Activated CD4-positive, CD25-positive, alpha-beta regulatory T cell treated with anti-CD3 and anti-CD28 coated beads, Interleukin-2, amount 50 U/mL, for 24 hours (primary cell): ENCODE measurements at regions not wholly inside any gene's neighbourhood (a gene's known extent, or its start where the extent isn't known, plus 50 kb on each side); places are given as distances from the start of the nearest gene placed in this dataset.
"Not testable (repeated sequence)": the region's sequence is repeated elsewhere in the genome, so short reads cannot be mapped to it uniquely, and the experiment has no call there.

Experiments used
- ATAC-seq, 2 donors: fragments of 150-1000 bp; cut with Tn5 transposase; one replicate each; pipeline ENCODE4 v1.10.0; 2021; ENCODE audit warnings: mild to moderate bottlenecking in 1 of 2, moderate library complexity in 1 of 2

DNA sequence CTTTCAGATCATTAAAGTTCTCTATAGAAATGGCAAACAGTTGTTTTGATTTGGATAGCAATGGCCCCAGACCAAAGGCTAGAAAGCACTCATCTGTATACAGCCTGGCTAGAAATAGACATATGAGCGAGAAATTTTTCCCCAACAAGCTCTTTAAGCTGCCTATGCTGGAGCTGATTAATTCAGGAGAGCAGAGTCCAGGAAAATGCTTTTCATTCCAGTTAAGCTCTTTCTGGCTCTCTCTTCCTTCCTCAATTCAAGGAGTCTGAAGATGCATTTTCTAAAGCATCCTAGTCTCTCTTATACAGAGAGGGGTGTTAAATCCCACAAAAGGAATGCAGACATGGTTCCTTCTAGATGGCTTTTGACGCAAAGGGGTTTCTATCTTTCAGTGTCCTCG, 141.7 kb upstream of the RAI2 start:
- no peak for ATAC-seq

GRCh38 chrX:17994429-17994828, 133.3 kb upstream of the RAI2 start:
- ATAC-seq = no peak

DNA sequence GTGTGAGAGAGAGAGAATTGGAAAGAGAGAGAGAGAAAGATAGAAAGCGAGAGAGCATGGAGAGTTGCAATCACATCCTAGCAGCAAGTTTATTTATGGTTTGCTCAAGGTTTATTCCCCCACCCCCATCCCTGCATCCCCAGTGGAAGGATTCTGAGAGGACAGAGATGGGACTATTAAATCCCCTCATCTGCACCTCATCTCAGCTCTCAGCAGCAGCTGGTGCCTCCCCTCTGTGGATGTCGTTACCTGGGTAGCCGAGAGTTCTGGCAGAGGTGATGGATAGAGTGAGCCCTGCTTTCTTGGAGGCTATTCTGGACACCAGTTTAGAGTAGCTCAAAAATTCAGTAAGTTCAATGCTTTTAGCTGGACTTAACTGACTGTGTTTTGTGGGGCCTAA, 132.0 kb upstream of the RAI2 start:
- ATAC-seq = no peak

DNA sequence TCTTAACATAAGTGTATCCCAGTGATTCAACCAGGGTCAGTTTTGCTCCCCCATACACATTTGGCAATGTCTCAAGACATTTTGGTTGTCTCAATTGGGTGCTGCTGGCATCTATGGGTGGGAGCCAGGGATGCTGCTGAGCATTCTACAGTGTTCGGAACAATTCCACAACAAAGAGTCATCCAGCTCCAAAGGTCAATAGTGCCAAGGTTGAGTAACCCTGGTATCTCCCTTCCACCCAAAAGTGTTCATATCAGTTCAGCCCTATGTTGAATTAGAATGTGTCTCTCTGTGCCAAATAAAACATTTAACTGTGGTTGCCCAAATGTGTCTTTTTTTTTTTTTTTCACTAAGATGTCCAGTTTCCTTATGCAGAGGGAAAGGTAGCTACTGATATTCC, 129.4 kb upstream of the RAI2 start:
- ATAC-seq = no peak

- ATAC-seq = peak; percentile 17 to 44
Measured at GRCh38 chrX:17987783-17988182, 126.7 kb upstream of the RAI2 start.

DNA sequence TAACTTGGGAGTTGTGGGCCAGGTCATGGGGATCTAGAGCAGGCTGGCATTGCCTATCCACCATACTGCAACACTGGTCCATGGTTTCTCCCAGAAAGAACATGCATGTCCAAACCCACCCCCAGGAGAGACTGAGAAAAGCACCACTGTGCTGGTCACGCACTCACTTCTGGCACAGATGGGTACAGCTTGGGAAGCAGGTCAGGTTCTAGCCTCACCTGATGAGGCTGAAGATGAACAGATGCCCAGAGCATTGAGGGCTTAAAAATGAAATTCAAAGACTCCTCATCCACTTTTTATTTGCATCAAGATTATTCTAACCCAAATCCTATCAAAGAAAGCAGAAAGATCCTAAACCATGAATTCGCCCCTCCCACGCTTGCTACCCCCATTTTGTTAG, 125.9 kb upstream of the RAI2 start:
- ATAC-seq = no peak

DNA sequence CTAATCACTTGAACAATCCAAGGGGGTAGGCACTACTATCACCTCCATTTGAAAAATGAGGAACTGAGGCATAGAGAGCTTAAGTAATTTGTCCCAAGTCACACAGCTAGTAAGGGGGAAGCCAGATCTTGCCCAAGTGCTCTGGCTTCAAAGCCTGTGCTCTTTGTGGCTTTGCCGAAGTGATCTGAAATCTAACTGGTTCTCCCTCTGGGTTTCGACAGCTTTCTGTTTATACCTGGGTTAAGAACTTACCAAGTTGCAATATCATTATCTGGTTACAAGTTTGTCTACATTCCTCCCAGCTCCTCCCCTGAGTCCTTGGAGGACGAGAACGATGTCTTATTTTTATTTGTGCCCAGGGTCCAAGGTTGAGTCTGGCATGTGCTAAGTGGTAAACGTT, 125.3 kb upstream of the RAI2 start:
- no peak for ATAC-seq

DNA sequence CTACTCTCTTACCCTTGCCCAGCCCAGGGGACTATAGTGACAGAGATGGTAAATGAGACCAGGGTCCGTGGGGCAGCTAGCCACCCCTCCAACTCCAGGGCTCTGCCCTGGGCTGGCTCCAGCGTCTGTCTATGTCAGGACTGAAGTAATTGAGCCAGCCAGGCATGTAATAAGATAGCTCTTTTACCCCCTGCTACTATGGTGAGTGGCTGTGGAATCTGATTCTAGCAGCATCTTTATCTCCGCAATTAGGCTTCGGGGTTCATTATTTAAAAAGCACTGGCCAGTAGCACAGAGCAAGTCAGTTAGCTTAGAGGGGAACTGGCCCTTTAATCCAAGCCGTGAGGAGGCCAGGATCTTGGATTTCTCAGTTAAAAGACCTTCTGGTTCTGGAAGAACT, 123.3 kb upstream of the RAI2 start:
- no peak for ATAC-seq

- no peak for ATAC-seq
Measured at GRCh38 chrX:17983389-17983788, 122.3 kb upstream of the RAI2 start.

GRCh38 chrX:17977696-17978095, 116.6 kb upstream of the RAI2 start:
- no peak for ATAC-seq

DNA sequence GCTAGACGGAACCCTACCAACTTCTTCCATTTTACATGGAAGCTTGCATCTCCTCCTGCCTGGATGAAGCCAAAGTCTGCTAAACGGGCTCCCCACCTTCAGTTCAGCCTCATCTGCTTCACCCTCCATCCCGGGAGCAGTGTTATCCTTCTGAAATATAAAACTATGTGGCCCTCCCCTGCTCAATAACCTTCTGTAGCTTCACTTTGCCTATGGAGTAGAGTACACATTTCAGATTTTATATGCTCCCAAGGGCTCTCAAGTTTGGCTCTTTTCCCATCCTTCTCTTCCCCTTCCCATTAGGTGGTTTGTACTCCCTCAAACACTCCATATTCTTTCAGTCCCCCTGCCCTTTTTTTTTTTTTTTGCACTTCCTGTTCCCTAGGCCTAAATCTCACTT, 115.9 kb upstream of the RAI2 start:
- ATAC-seq = no peak

DNA sequence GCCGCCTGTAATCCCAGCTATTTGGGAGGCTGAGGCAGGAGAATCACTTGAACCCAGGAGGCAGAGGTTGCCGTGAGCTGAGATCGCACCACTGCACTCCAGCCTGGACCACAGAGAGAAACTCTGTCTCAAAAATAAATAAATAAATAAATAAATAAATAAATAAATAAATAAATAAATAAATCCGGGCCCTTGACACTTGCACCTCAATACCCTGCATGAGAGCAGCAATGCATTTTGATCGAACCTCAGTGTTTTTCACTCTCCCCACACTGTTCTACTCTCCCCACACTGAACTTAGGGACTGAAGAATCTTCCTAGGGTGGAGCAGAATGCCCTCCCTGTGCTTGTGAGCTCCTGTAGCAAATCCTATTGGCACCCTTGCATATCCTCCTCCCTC, 114.3 kb upstream of the RAI2 start:
- not testable (repeated sequence) for ATAC-seq

DNA sequence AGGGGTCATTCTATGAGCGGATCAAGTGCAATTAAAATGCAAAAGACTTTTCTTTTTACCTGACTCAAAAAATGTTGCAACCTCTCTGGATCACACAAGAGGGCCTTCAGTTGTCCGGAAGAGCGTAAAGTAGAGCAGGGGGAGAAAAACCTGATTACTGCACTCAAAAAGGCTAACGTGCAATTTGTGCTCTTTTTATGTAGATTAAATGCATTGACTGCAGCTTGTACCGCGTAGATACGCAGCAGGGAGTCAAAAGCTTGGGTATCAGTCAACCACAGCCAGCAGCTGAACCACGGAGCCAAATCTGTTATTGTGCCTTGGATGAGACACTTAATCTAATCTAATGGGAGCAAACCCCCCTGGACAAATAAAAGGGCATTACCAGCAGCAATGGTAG, 107.3 kb upstream of the RAI2 start:
- ATAC-seq = no peak

DNA sequence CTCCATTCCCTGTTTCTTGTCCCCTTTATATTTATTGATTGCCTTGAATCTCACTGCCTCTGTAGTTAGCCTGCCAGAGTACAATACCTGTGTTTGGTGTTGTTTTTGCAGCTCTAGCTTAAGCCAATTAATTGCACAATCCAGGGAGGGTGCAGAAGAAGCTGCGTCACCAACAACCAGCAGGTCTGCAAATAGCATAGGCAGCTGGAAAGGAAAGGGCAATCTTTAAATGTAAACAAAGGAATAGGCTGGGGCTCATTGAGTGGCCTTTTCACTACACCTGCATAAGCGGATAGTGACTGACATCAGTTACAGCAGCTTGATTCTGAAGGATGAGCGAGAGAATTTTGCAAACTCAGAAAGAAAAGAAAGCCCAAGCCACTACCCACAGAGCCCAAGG, 106.8 kb upstream of the RAI2 start:
- ATAC-seq = no peak

- ATAC-seq = no peak
Measured at GRCh38 chrX:17964871-17965270, 103.8 kb upstream of the RAI2 start.

- no peak for ATAC-seq
Measured at GRCh38 chrX:17960891-17961290, 99.8 kb upstream of the RAI2 start.

GRCh38 chrX:17944833-17945497, 83.9 kb upstream of the RAI2 start:
- ATAC-seq = no peak

DNA sequence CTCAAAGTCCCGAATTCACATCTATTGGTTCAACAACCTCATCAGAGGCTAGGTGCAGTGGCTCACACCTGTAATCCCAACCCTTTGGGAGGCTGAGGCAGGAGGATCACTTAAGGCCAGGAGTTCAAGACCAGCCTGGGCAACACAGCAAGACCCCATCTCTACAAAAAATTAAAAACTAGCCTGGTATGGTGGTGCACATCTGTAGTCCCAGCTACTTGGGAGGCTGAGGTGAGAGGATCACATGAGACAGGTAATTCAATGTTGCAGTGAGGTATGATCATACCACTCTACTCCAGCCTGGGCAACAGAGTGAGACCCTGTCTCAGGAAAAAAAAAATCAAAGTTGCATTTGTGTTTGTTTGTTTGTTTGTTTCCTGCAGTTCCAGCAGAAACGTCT, 80.1 kb upstream of the RAI2 start:
- not testable (repeated sequence) for ATAC-seq

GRCh38 chrX:17939724-17940123, 78.6 kb upstream of the RAI2 start:
- no peak for ATAC-seq

DNA sequence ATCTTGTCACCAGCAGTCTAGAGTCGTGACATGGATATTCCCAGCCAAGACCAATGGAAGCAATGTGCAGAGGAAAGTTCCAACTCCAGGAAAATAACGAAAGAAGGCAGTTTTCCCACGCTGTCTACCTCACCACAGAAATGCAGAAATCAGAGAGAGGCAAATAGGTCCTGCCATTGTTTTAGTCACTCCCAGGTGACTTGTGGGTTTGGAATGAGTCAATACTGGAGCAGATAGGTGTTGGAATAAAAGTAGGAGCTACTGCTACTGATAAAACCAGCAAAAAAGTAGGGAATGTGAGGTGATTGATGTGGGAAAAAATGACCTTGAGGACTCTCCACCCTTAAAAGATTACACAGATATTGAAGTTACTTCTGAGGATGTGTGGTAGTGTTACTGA, 72.8 kb upstream of the RAI2 start:
- ATAC-seq = no peak

DNA sequence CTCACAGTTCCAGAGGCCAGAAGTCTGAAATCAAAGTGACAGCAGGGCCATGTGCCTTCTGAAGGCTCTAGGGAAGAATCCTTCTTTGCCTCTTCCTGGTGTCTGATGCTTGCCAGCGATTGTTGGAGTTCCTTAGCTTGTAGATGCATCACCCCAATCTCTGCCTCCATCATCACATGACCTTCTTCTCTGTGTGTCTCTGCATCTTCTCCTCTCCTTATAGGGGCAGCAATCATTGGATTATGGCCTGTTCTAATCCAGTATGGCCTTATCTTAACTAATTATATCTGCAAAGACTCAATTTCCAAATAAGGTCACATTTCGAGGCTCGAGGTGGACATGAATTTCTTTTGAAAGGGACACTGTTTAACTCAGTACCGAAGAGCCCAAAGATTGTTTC, 71.7 kb upstream of the RAI2 start:
- ATAC-seq = no peak

GRCh38 chrX:17931855-17932254, 70.8 kb upstream of the RAI2 start:
- ATAC-seq = no peak

DNA sequence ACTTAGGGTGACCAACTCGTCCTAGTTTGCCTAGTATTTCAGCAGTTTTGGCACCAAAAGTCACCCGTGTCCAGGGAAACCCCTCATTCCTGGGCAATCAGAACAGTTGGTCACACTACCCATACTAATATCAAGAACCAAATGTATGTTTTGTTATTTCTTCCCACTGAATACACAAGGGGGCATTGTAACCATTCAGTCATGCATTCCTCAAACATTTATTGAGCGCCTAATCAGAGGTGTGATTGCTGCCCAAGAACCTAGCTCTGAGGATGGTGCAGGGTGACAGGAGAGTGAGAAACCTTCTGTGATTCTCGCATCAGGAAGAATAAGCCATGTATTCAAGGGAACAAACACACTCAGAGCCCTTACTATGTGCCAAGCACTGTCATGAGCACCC, 69.8 kb upstream of the RAI2 start:
- ATAC-seq = no peak

DNA sequence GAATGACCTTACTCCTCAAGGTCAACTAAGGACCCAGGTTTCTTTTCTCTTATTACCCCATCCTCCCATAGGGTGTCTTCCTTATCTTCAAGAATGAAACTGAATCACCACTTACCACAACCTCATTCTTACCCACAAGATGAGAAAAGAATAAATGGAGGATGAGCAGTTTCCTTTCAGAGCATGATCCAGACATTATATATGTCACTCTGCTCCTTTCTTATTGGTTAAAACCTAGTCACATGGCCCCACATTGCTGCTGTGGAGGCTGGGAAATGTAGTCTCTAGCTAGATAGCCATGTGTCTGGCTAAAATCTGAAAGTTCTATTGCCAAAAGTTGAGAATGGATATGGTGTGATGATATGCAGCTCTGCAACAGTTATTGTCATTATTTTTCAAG, 62.4 kb upstream of the RAI2 start:
- ATAC-seq = peak; percentile 41 to 63

DNA sequence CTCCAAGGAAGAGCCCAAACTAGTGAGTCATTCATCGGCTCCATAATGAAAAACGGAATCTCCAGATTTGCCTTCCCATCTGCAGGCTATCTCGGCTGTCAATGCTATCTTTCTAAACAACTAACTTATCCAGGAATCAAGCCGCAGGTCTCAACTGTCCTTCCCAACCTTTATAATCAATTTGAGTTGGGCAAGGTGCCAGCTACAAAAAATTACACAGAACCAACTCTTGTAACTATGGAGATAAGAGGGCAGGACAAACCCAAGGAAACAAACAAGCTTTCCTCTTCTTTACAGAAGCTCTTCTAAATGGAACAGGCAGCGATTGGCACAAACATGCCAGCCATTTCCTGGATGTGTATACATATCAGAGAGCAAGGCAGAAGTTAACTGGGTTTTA, 61.2 kb upstream of the RAI2 start:
- no peak for ATAC-seq
